ENCODE measurements at regions not wholly inside any gene's neighbourhood (a gene's known extent, or its start where the extent isn't known, plus 50 kb on each side); places are given as distances from the start of the nearest gene placed in this dataset.

DNA sequence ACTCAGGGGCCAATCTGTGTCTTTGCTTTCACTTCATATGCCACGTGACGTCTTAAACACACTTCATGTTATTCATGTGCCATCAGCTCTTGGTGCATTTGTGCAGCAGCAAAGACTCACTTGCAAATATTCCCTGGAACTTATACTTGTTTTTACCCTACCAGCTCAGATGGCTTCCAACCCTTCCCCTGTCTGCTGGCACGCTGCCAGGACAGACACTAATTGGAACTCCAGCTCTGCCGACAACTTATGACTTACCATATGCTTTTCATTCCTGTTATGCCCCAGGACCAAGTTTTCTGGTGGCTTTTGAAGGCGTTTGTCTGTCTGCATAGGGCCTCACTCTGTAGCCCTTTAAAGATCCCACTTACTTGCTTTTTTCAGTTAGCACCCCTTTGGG, 261.7 kb upstream of the GNPDA2 start:
- TF ChIP-seq POLR2AphosphoS5 (IDR thresholded peaks at IDR 0.05): no peak
- TF ChIP-seq, protein P1, sequence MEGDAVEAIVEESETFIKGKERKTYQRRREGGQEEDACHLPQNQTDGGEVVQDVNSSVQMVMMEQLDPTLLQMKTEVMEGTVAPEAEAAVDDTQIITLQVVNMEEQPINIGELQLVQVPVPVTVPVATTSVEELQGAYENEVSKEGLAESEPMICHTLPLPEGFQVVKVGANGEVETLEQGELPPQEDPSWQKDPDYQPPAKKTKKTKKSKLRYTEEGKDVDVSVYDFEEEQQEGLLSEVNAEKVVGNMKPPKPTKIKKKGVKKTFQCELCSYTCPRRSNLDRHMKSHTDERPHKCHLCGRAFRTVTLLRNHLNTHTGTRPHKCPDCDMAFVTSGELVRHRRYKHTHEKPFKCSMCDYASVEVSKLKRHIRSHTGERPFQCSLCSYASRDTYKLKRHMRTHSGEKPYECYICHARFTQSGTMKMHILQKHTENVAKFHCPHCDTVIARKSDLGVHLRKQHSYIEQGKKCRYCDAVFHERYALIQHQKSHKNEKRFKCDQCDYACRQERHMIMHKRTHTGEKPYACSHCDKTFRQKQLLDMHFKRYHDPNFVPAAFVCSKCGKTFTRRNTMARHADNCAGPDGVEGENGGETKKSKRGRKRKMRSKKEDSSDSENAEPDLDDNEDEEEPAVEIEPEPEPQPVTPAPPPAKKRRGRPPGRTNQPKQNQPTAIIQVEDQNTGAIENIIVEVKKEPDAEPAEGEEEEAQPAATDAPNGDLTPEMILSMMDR (IDR thresholded peaks at IDR 0.05): no peak
- no peak for TF ChIP-seq POLR2A (IDR thresholded peaks at IDR 0.05)
- no peak for TF ChIP-seq EP300 (IDR thresholded peaks at IDR 0.05)
